ENCODE measurements at regions not wholly inside any gene's neighbourhood (a gene's known extent, or its start where the extent isn't known, plus 50 kb on each side); places are given as distances from the start of the nearest gene placed in this dataset.
"Not testable (repeated sequence)": the region's sequence is repeated elsewhere in the genome, so short reads cannot be mapped to it uniquely, and the experiment has no call there.

DNA sequence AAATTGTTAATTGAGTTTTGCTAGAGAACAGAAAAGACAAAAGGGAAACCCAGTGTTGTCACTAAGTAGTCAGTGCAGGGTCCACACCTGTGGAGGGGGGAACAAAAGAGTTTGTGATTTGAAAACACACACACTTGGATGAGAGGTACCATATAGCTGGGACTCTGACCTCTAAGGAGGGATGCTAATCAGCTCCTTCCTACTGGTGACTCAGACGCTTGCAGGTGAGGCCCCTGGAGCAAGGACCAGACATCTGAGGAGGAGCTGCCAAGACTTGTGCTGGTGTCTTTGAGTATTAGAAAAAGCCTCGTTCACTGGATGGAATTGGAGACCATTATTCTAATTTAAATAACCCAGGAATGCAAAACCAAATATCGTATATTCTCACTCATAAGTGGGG is 146.4 kb upstream of the MAP2 start:
- no peak for DNase-seq (ENCODE audit: low read depth in 4 of 4, low spot score in 1 of 4)

DNA sequence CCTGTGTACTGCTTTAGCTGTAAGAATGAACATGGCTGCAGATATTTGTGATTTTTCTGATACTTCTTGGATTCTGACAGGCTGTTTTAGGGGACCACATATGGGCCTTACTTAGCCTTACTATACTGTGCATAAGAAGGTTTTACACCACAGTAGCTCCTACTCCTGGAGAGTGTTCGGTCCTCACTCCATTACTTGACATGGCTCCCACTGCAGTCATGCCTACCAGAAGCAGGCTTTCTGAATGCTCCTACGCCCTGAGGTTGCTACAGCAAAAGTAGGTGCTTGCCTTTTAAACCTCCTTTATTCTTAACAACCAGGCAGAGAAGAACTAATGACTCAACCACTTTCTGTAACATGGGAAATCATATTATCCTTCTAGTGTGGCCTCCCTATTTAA is 125.2 kb upstream of the MAP2 start:
- no peak for DNase-seq (ENCODE audit: low read depth in 4 of 4, low spot score in 1 of 4)

DNA sequence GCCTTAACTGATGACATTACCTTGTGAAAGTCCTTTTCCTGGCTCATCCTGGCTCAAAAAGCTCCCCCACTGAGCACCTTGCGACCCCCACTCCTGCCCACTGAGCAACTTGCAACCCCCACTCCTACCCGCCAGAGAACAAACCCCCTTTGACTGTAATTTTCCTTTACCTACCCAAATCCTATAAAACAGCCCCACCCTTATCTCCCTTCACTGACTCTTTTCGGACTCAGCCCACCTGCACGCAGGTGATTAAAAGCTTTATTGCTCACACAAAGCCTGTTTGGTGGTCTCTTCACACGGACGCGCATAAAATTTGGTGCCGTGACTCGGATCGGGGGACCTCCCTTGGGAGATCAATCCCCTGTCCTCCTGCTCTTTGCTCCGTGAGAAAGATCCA is 124.4 kb upstream of the MAP2 start:
- not testable (repeated sequence) for DNase-seq (ENCODE audit: low read depth in 4 of 4, low spot score in 1 of 4)

DNA sequence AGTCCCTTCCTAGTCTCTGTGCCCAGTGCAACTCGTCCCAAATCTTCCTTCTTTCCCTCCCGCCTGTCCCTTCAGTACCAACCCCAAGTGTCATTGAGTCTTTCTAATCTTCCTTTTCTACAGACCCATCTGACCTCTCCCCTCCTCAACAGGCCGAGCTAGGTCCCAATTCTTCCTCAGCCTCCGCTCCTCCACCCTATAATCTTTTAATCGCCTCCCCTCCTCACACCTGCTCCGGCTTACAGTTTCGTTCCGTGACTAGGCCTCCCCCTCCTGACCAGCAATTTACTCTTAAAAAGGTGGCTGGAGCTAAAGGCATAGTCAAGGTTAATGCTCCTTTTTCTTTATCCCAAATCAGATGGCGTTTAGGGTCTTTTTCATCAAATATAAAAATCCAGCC is 123.1 kb upstream of the MAP2 start:
- not testable (repeated sequence) for DNase-seq (ENCODE audit: low read depth in 4 of 4, low spot score in 1 of 4)

DNA sequence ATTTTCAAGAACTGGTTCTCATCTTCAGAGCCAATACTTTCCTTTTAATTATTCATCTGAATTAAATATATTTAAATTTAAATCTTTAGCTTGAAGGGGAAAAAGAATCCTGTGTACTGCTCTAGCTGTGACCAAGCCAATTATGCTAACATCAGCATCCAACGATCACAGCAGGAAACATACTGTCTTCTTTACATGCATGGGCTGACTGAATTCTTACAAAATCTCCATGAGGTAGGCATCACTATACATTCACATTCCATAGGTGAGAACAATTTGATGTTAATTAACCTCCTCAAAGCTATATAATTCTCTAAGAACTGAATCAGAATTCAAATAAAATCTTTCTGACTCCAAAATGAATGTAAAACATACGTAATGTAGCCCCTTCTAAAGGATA is 118.8 kb upstream of the MAP2 start:
- DNase-seq (ENCODE audit: low read depth in 4 of 4, low spot score in 1 of 4), result no peak

DNA sequence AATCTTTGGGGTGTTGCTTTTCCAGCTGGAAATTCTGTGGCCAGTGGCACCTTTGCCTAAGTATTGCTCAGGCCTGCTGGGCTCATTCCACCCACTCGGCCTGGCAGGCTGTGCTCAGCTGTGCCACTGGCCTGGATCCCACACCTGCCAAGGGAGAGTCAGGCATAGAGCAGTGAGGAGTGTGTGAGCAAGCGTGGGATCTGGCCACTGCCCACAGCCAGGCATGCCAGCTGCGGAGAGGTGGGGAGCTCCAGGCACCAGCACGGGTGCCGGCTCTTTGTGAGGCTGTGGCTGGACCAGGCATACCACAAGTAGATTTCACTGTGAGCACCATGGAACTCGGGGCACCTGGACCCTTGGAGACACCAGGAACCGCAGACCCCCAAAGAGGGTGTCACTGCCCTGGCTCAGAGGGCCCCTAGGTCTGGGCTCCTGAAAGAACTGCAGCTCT is 118.1 kb upstream of the MAP2 start:
- DNase-seq (ENCODE audit: low read depth in 4 of 4, low spot score in 1 of 4), result no peak

DNA sequence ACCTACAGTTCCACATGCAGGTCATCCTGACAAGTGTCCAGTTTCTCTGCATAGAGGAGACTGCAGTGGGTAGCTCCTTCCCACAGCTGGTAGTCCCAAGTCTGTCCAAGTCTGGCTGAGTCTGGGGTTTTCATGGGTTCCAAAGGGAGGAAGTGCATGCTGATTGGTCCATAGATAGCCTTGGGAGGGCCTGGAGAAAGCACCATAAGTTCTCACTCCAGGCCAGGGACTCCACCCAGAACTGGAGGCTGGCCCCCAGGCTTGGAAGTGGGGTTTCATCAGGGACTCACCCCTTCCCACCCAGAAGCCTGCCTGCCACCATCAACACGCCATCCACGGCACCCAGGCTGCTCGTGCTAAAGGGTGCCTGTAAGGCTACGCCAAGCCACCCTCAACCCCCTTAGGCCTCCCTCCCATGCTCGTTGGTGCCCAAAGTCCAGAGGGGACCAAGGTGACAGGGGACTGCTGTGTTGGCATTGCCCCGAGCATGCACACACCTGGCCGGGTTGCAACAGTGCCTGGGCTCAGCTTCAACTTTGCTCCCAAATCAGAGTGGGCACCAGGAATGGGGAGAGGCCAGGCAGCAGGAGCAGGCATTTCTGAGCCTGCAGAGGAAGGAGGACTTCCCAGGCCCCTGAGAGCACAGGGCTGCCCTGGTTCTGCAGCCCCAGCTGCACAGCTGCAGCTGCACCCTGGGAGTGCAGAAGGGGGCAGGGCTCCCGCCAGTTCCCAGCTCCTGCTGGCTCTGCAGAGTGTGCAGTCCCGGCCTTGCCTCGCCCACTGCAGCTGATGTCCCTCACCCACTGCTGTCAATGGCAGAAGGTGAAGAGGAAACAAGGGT is 116.5 kb upstream of the MAP2 start:
- DNase-seq (ENCODE audit: low read depth in 4 of 4, low spot score in 1 of 4), result no peak

DNA sequence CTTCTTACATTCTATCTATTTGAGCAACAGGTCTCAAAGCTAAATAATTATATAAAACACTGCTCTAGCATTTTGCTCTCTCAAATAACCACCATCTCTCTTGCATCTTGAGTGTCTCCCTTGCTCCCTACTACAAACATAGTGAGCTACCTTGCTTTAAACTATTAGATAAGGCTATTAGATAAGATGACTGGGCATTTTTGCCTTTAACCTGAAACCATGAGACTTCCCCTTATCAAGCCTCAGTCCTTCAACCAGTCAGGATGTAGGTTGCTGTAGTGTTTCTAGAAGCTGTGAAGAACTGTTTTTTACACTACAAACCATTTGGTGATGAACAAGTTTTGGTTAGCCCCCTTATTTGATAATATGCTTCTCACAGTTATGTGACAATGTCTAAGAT is 115.4 kb upstream of the MAP2 start:
- DNase-seq (ENCODE audit: low read depth in 4 of 4, low spot score in 1 of 4), result no peak

DNA sequence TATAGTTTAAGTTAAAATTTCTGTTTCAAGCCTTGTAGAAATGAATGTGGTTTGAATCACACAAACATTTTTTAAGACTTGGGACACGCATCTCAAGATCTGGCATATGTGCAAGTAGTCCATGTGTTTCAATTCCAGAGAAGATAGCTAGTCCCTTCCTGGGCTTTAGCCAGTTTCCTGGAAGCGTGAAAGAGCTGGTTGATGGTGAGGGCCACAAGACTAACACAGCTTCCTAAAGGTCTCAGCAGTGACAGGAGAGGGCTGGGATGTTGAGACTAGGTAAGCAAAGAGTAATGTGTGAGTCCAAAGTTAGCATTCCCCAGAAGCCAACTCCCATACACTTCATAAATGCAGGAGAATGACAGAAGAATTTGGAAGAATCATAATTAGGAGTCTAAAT is 111.9 kb upstream of the MAP2 start:
- DNase-seq (ENCODE audit: low read depth in 4 of 4, low spot score in 1 of 4), result no peak

DNA sequence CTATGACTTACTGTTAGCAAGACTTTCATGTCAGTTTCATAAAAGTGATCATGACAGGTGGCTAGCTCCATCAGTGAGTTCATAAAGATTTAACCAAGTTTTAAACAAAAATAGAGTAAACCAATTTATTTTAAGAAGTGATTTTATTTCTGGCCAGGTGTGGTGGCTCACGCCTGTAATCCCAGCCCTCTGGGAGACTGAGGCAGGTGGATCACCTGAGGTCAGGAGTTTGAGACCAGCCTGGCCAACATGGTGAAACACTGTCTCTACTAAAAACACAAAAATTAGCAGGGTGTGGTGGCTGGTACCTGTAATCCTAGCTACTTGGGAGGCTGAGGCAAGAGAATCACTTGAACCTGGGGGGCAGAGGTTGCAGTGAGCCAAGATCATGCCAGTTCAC is 111.4 kb upstream of the MAP2 start:
- DNase-seq (ENCODE audit: low read depth in 4 of 4, low spot score in 1 of 4), result not testable (repeated sequence)

DNA sequence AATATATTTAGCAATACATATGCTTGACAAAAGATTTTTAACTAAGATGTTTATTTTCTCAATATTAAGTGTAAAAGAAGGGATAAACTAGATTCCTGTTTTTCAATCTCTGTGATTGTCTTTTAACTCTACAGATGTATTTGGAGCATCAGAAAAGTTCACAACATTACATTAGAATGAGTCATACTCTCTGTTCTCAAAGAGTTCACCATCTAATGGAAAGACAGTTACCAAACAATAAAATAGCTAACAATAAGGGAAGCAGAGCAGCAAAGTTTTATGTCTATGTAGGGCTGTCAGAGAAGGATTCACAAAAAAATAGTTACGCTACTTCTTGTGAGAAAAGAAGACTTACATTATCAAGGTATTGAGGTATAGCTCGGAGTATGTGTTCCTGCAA is 109.2 kb upstream of the MAP2 start:
- DNase-seq (ENCODE audit: low read depth in 4 of 4, low spot score in 1 of 4), result no peak

DNA sequence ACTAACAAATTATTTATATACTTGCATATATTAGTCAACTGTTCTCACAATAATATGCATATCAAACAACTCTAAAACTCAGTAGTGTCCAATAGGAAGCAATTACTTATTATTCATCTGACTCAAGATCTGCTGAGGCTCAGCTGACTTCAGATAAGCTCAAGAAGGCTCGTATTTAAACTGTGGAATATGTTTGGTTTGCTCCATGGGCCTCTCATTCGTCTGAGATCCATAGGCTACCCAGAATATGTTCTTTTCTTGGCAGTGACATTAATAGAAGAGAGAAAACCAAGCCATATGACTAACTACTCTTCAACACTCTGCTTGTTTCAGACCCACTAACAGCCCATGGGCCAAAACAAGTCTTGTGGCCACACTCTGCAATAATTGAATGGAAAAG is 107.7 kb upstream of the MAP2 start:
- DNase-seq (ENCODE audit: low read depth in 4 of 4, low spot score in 1 of 4), result no peak

DNA sequence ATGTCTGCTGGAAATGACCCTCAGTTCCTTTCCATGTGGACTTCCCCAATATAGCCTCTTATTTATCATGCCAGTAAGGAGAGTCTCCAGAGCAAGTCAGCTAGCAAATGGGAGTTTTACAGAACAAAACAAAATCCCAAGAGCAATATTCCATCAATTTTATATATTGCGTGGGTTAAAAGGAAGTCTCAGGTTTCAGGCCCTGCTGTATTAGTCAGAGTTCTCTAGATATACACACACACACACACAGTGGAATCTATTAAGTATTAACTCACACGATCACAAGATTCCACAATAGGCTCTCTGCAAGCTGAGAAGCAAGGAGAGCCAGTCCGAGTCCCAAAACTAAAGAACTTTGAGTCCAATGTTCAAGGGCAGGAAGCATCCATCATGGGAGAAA is 102.8 kb upstream of the MAP2 start:
- no peak for DNase-seq (ENCODE audit: low read depth in 4 of 4, low spot score in 1 of 4)

DNA sequence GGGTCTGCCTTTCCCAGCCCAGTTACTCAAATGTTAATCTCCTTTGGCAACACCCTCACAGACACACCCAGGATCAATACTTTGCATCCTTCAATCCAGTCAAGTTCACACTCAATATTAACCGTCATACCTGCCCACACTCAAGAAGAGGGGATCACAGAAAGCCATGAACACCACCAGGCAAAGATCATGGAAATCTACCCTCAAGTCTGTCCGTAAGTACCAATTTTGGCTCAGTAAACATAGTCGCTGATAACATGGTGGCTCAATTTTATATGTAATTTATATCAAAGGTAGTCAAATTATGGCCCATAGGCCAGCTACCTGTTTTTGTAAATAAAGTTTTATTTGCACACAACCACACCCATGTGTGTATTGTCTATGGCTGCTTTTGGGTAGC is 102.3 kb upstream of the MAP2 start:
- DNase-seq (ENCODE audit: low read depth in 4 of 4, low spot score in 1 of 4), result no peak

DNA sequence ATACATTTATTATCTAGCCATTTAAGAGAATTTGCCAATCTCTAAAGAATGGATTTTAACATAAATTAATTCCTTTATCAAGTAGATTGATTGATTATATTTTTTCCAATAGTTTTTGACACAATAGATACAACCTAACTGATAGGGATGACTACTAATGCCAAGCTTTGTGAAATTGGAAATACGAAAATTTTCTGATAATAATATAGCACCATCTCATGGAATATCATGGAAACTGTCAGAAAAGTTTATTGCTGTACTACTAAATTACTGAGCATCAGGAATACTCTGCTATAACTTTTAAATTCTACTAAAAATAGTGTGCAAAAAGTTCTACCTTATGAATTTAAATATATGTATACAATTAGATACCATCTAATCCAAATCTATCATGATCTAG is 101.8 kb upstream of the MAP2 start:
- DNase-seq (ENCODE audit: low read depth in 4 of 4, low spot score in 1 of 4), result no peak

DNA sequence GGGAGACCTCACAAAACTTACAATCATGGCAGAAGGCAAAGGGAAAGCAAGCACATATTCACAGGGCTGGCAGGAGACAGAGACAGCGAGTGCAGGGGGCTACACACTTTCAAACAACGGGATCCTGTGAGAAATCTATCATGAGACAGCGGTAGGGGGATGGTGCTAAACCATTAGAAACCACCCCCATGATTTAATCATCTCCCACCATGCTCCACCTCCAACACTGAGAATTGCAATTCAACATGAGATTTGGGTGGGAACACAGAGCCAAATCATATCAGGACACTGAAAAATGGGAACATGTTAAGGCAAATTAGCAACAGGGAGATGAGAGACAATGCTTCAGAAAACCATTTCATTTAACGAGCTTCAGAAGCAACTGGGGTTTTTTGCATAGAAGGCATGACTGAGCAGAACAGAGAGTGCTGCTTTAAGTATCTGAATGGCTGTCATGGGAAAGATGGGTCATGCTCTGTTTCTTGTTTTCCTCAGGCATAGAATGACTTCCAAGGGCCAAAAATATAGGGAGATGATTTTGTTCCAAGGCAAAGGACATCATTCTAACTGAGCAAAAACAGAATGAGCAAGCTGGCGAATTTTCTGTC is 100.8 kb upstream of the MAP2 start:
- DNase-seq (ENCODE audit: low read depth in 4 of 4, low spot score in 1 of 4), result no peak

DNA sequence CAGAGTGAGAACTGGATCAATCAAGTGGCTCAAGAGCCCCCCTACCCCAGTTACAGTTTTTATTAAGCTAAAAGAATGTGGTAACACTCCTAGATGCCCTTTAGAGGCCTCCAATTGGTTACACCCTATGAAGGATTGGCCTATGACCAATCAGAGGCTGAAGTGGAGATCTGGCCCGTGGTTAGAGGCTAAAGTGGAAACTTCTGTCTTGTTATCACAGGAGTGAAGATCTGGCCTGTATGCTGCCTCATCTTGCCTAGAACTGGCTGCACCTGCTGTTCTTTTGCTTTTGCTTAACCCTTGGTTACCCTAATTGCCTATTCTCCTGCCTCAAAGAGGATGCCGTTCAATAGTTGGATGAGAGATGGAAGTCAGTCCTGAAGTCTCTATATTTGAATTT is 100.1 kb upstream of the MAP2 start:
- DNase-seq (ENCODE audit: low read depth in 4 of 4, low spot score in 1 of 4), result no peak

DNA sequence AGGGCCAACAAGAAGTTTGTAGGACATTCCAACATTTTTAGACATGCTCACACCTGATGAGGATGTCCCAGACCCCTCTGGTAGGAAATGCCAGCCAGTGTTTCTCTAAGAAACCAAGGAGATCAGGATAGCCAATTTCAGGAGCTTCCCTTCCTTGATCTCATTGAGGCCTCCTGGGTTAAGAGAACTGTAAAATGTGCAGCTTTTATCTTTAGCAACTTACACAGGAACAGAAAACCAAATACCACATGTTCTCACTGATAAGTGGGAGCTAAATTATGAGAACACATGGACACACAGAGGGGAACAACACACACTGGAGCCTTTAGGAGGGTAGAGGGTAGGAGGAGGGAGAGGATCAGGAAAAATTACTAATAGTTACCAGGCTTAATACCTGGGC is 99.6 kb upstream of the MAP2 start:
- no peak for DNase-seq (ENCODE audit: low read depth in 4 of 4, low spot score in 1 of 4)

DNA sequence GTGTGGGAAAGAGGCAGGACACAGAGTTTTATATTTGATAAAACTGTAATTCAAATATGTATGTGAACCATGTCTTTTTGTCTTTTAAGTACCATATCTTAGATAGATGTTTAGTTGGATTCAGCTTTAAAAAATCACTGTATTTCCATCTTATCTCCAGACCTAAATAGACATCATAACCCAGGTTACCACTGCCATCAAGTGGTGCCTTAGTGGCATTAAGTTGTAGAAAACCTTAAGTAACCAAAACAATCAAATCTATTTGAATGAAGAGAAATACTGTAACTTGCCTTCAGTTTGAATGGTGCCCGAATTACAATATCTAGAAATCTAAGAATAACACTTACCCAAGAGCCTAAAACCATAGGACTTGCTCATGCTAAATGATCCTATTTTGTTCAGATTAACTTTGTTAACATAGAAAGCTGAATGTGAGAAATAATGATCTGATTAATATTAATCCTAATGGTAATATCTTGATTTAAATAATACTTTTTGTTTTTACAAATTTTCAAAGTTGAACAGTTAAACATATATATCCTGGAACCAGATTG is 92.5 kb upstream of the MAP2 start:
- DNase-seq (ENCODE audit: low read depth in 4 of 4, low spot score in 1 of 4), result no peak

DNA sequence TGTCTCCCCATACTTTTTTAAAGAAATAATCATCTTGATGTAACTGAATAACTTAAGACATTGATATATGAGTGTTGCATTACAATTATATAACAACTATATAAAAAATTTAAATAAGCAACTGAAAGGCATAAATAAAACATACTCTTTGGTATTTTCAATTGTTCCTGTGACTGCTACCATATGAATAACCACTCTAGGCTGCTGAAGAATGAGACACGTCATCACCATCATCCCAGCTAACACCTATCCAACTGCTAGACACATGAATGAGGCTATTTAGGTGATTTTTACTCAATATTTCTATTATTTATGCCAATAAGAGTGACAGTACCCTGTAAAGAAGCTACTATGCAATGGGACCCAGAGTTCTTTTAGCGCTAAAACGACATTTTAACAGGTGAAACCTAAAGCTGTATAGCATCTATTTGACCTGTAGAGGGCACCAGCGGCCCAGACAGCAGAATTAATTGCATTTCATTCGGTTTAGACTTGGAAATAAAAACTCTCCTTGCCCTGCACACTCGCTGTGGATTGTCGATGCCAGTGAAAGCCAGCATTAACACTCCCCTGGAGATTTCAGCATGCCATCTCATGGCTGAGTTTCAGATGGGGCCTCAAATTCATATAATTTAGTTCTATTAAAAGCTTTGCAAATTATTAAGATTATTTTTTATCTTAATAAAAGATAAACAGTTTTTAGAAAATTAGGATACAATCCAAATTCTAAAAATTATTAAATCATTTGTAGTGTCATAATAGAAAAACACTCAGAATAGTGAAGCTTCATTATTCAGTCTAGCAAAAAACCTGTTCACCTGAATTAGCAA is 89.4 kb upstream of the MAP2 start:
- DNase-seq (ENCODE audit: low read depth in 4 of 4, low spot score in 1 of 4), result peak in 3 of 4 experiments; percentile 2 to 3 (median 2)

DNA sequence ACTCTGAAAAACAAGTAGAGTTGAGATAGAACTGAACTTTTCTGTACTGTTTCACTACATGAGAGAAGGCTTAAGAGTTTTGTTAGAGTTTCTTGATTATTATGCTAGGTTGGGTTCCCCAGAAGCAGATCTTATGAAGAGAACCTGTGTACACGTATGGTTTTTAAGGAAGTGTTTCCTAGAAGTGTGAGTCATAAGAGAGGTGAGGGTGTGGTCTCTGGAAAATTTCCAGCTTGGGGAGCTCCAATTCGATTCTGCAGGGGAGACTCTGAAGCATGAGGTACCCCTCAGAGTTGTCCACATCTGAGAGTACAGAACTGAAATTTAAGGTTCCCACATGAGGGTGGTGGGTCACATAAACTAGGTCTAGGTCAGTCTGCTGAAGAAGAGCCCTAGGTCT is 83.3 kb upstream of the MAP2 start:
- DNase-seq (ENCODE audit: low read depth in 4 of 4, low spot score in 1 of 4), result no peak

DNA sequence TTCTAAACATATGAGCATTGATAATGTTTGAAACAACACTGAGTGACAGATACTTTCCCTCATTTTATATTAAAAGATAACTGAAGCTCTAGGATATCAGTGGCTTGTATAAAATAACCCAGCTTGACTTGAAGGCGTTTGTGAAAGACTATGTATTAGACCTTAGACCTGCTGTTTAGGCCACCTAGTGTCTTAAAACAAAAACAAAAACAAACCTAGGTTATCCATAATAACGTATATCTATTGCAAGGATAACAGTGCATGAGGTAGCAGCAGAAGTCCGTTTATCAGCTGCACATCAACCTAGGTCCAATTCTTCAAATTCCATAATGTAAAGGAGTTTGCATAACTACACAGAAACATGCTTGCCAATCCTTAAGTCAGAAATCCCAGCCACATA is 79.5 kb upstream of the MAP2 start:
- DNase-seq (ENCODE audit: low read depth in 4 of 4, low spot score in 1 of 4), result no peak

All from stimulated activated CD4-positive, alpha-beta T cell treated with anti-CD3 and anti-CD28 coated beads, Interleukin-1b, Interleukin-23, amount 100 ng/mL, for 24 hours (primary cell).